ENCODE measurements at regions not wholly inside any gene's neighbourhood (a gene's known extent, or its start where the extent isn't known, plus 50 kb on each side); places are given as distances from the start of the nearest gene placed in this dataset.

DNA sequence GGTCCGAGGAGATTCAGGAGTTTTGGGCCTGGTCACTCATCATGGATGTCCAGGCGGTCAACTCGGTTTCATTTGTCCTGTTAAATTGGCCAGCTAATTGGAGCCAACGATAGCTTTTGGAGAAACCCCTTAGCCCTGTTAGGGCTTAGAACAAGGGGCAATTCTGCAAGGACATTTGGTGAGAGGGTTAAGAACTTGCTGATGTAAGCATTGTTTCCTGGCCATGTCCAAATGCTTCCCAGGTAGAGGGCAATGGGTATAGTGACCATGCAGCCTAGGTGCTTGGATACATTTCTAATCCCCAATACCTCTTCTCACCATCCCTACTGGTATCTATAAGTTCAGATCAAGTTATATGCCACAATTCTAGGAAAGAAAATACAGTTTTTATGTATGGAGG, 131.5 kb downstream of the RPS24 start:
- no peaks in the 10 kb centered on the region for H3K79me2 ChIP-seq (ENCODE audit: control insufficient read depth, insufficient read depth, low read length)
- H4K5ac ChIP-seq (ENCODE audit: low read length): no peak overlapping the region
- no peak overlapping the region for H3K4me2 ChIP-seq (ENCODE audit: low read length)
- H2BK15ac ChIP-seq (replicated peaks; ENCODE audit: low read depth): no peak overlapping the region
- H3K4ac ChIP-seq (ENCODE audit: low read depth, low read length): no peak overlapping the region
- no peak overlapping the region for H2BK5ac ChIP-seq (ENCODE audit: low read length)
- H3K9ac ChIP-seq (ENCODE audit: low read length): no peak overlapping the region
- H3K36me3 ChIP-seq (ENCODE audit: control insufficient read depth, insufficient read depth, low read length): no peaks in the 10 kb centered on the region
- H3K23ac ChIP-seq (ENCODE audit: low read length): no peak overlapping the region
- H3K18ac ChIP-seq (ENCODE audit: low read length): no peak overlapping the region
- H2AK5ac ChIP-seq (ENCODE audit: low read length): no peak overlapping the region
- H3K56ac ChIP-seq (ENCODE audit: low read length): no peak overlapping the region
- no peak overlapping the region for H3K27ac ChIP-seq (ENCODE audit: low read depth, low read length)
- H3K4me1 ChIP-seq (ENCODE audit: control insufficient read depth, low read depth, low read length): no peaks in the 10 kb centered on the region
- H4K8ac ChIP-seq (ENCODE audit: low read depth, low read length): no peak overlapping the region
- H3K27me3 ChIP-seq (ENCODE audit: insufficient read depth, low read length, poor library complexity): no peaks in the 10 kb centered on the region
- DNase-seq: no peak
- no peak overlapping the region for H3K4me3 ChIP-seq (ENCODE audit: low read length)
- no CpG with 5 or more reads among the region's 4 CpGs for WGBS (ENCODE audit: extremely low coverage, insufficient coverage, low lambda C conversion rate)
- no peaks in the 10 kb centered on the region for H3K79me1 ChIP-seq (ENCODE audit: low read length)
- H2BK120ac ChIP-seq (ENCODE audit: low read depth, low read length): no peak overlapping the region

DNA sequence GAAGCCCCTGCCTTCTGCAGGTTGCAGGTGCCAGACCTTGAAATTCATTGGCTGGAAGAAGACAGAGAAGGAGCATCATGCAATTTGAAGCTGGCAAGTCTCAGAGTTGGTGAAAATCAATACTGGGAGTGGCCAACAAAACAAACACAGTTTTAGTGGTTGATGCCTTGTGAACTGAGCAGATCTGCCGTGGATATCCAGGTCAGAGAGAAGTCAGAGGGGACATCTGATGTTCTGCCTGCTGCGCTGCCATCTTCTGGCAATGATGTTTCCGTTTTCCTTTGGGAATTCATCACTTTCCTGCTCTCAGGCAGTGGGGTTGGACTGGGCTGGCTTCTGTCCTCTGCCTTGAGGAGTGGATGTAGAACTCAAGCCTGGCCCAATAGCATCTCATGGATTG, 132.0 kb downstream of the RPS24 start:
- H2AK5ac ChIP-seq (ENCODE audit: low read length): no peak overlapping the region
- no peak overlapping the region for H3K27ac ChIP-seq (ENCODE audit: low read depth, low read length)
- no peak overlapping the region for H2BK5ac ChIP-seq (ENCODE audit: low read length)
- no peak overlapping the region for H3K9ac ChIP-seq (ENCODE audit: low read length)
- no peak overlapping the region for H3K56ac ChIP-seq (ENCODE audit: low read length)
- H3K27me3 ChIP-seq (ENCODE audit: insufficient read depth, low read length, poor library complexity): no peaks in the 10 kb centered on the region
- H3K18ac ChIP-seq (ENCODE audit: low read length): no peak overlapping the region
- no peak overlapping the region for H3K23ac ChIP-seq (ENCODE audit: low read length)
- H3K4me1 ChIP-seq (ENCODE audit: control insufficient read depth, low read depth, low read length): no peaks in the 10 kb centered on the region
- H3K36me3 ChIP-seq (ENCODE audit: control insufficient read depth, insufficient read depth, low read length): no peaks in the 10 kb centered on the region
- H2BK120ac ChIP-seq (ENCODE audit: low read depth, low read length): no peak overlapping the region
- DNase-seq: peak; percentile 69
- H4K5ac ChIP-seq (ENCODE audit: low read length): no peak overlapping the region
- H3K79me1 ChIP-seq (ENCODE audit: low read length): no peaks in the 10 kb centered on the region
- H2BK15ac ChIP-seq (replicated peaks; ENCODE audit: low read depth): no peak overlapping the region
- no peak overlapping the region for H3K4me3 ChIP-seq (ENCODE audit: low read length)
- no peaks in the 10 kb centered on the region for H3K79me2 ChIP-seq (ENCODE audit: control insufficient read depth, insufficient read depth, low read length)
- H3K4me2 ChIP-seq (ENCODE audit: low read length): no peak overlapping the region
- WGBS (ENCODE audit: extremely low coverage, insufficient coverage, low lambda C conversion rate): no CpG with 5 or more reads among the region's 3 CpGs
- no peak overlapping the region for H3K4ac ChIP-seq (ENCODE audit: low read depth, low read length)
- H4K8ac ChIP-seq (ENCODE audit: low read depth, low read length): no peak overlapping the region

DNA sequence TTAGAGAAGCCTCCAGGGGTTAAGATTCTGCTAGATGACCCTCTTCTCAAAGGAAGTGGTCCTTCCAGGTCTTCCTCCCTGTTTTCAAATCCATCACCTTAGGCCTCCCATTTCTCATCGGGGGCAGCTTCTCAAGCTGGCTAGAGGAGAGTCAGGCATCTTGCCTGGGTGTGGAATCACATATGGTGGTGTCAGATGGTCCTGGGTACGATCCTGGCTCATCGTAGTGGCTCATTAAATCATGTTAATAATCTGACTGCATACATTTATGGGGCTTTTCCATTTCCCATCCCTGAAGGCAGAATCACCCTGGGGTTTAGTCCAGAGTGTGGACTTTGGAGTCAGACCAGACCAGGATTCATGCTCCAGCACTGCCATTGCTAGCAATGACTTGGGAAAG, 132.6 kb downstream of the RPS24 start:
- Histone ChIP-seq H4K8ac (ENCODE audit: low read depth, low read length) (no peak overlapping the region), H3K4me2 (ENCODE audit: low read length) (no peak overlapping the region), H3K27ac (ENCODE audit: low read depth, low read length) (no peak overlapping the region), H3K23ac (ENCODE audit: low read length) (no peak overlapping the region), H3K79me2 (ENCODE audit: control insufficient read depth, insufficient read depth, low read length) (no peaks in the 10 kb centered on the region), H3K18ac (ENCODE audit: low read length) (no peak overlapping the region), H2BK15ac (replicated peaks; ENCODE audit: low read depth) (no peak overlapping the region), H4K5ac (ENCODE audit: low read length) (no peak overlapping the region), H3K36me3 (ENCODE audit: control insufficient read depth, insufficient read depth, low read length) (no peaks in the 10 kb centered on the region), H3K4ac (ENCODE audit: low read depth, low read length) (no peak overlapping the region), H3K56ac (ENCODE audit: low read length) (no peak overlapping the region), H3K4me1 (ENCODE audit: control insufficient read depth, low read depth, low read length) (no peaks in the 10 kb centered on the region), H2BK120ac (ENCODE audit: low read depth, low read length) (no peak overlapping the region), H3K79me1 (ENCODE audit: low read length) (no peaks in the 10 kb centered on the region), H2AK5ac (ENCODE audit: low read length) (no peak overlapping the region), H2BK5ac (ENCODE audit: low read length) (no peak overlapping the region), H3K4me3 (ENCODE audit: low read length) (no peak overlapping the region), H3K27me3 (ENCODE audit: insufficient read depth, low read length, poor library complexity) (no peaks in the 10 kb centered on the region), H3K9ac (ENCODE audit: low read length) (no peak overlapping the region)
- WGBS (ENCODE audit: extremely low coverage, insufficient coverage, low lambda C conversion rate): no CpG with 5 or more reads among the region's 3 CpGs
- DNase-seq: no peak

DNA sequence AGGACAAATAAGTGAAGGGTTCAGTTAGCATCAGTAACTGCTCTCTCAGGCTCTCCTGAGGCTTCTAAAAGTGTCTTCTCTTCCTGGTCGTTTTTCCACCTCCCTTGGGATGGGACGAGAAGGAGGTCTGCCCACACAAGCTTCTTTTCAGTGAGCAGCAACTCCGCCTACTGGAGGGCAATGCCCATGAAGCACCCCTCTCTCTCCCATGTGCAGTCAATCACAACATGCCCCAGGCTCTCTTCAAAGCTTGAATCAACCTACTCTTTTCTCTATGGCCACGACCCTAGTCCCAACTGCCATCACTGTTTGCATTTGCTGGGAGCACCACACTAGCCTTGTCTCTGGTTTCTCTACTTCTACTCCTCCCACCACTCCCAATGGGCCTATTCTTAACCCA, 135.6 kb downstream of the RPS24 start:
- H4K8ac ChIP-seq (ENCODE audit: low read depth, low read length): no peak overlapping the region
- no peak for DNase-seq
- H3K4me2 ChIP-seq (ENCODE audit: low read length): no peak overlapping the region
- H4K5ac ChIP-seq (ENCODE audit: low read length): no peak overlapping the region
- no peaks in the 10 kb centered on the region for H3K27me3 ChIP-seq (ENCODE audit: insufficient read depth, low read length, poor library complexity)
- H3K23ac ChIP-seq (ENCODE audit: low read length): no peak overlapping the region
- H3K79me2 ChIP-seq (ENCODE audit: control insufficient read depth, insufficient read depth, low read length): no peaks in the 10 kb centered on the region
- H3K4me3 ChIP-seq (ENCODE audit: low read length): no peak overlapping the region
- H2BK5ac ChIP-seq (ENCODE audit: low read length): no peak overlapping the region
- peaks cover 2% of the 10 kb centered on the region for H3K4me1 ChIP-seq (ENCODE audit: control insufficient read depth, low read depth, low read length)
- H3K36me3 ChIP-seq (ENCODE audit: control insufficient read depth, insufficient read depth, low read length): no peaks in the 10 kb centered on the region
- H3K79me1 ChIP-seq (ENCODE audit: low read length): no peaks in the 10 kb centered on the region
- H3K56ac ChIP-seq (ENCODE audit: low read length): no peak overlapping the region
- no peak overlapping the region for H3K18ac ChIP-seq (ENCODE audit: low read length)
- H2BK15ac ChIP-seq (replicated peaks; ENCODE audit: low read depth): no peak overlapping the region
- no peak overlapping the region for H3K27ac ChIP-seq (ENCODE audit: low read depth, low read length)
- H2BK120ac ChIP-seq (ENCODE audit: low read depth, low read length): no peak overlapping the region
- no peak overlapping the region for H3K4ac ChIP-seq (ENCODE audit: low read depth, low read length)
- WGBS (ENCODE audit: extremely low coverage, insufficient coverage, low lambda C conversion rate): no CpG with 5 or more reads among the region's 4 CpGs
- H3K9ac ChIP-seq (ENCODE audit: low read length): no peak overlapping the region
- no peak overlapping the region for H2AK5ac ChIP-seq (ENCODE audit: low read length)

DNA sequence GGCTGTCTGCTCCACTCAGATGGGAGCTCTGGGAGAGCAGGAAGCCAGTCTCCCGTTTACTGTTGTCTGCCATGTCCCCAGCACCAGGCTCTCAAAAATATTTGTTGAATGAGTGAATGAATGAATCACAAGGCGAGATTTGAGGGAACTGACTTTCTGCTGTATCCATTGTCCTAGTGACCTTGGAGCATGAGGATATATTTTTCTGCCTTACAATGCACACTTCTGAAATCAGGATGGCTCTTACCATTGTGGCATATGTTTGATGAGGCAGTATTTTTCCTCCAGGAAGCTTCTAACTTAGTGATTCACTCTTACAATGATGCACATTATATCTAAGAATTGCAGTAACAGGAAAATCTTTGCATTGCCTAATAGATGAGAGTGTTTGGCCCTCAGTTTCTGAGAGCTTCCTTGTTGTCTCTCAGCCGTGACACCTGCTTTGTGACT, 136.4 kb downstream of the RPS24 start:
- Histone ChIP-seq H2BK120ac (ENCODE audit: low read depth, low read length) (no peak overlapping the region), H3K4me3 (ENCODE audit: low read length) (no peak overlapping the region), H2BK15ac (replicated peaks; ENCODE audit: low read depth) (no peak overlapping the region), H3K23ac (ENCODE audit: low read length) (no peak overlapping the region), H3K27me3 (ENCODE audit: insufficient read depth, low read length, poor library complexity) (no peaks in the 10 kb centered on the region), H3K4me1 (ENCODE audit: control insufficient read depth, low read depth, low read length) (peaks cover 2% of the 10 kb centered on the region), H3K4ac (ENCODE audit: low read depth, low read length) (no peak overlapping the region), H3K56ac (ENCODE audit: low read length) (no peak overlapping the region), H3K27ac (ENCODE audit: low read depth, low read length) (no peak overlapping the region), H4K8ac (ENCODE audit: low read depth, low read length) (no peak overlapping the region), H3K9ac (ENCODE audit: low read length) (no peak overlapping the region), H2AK5ac (ENCODE audit: low read length) (no peak overlapping the region), H3K36me3 (ENCODE audit: control insufficient read depth, insufficient read depth, low read length) (no peaks in the 10 kb centered on the region), H3K18ac (ENCODE audit: low read length) (no peak overlapping the region), H4K5ac (ENCODE audit: low read length) (no peak overlapping the region), H3K79me1 (ENCODE audit: low read length) (no peaks in the 10 kb centered on the region), H3K79me2 (ENCODE audit: control insufficient read depth, insufficient read depth, low read length) (no peaks in the 10 kb centered on the region), H3K4me2 (ENCODE audit: low read length) (no peak overlapping the region), H2BK5ac (ENCODE audit: low read length) (no peak overlapping the region)
- DNase-seq: no peak
- no CpG with 5 or more reads among the region's 3 CpGs for WGBS (ENCODE audit: extremely low coverage, insufficient coverage, low lambda C conversion rate)

DNA sequence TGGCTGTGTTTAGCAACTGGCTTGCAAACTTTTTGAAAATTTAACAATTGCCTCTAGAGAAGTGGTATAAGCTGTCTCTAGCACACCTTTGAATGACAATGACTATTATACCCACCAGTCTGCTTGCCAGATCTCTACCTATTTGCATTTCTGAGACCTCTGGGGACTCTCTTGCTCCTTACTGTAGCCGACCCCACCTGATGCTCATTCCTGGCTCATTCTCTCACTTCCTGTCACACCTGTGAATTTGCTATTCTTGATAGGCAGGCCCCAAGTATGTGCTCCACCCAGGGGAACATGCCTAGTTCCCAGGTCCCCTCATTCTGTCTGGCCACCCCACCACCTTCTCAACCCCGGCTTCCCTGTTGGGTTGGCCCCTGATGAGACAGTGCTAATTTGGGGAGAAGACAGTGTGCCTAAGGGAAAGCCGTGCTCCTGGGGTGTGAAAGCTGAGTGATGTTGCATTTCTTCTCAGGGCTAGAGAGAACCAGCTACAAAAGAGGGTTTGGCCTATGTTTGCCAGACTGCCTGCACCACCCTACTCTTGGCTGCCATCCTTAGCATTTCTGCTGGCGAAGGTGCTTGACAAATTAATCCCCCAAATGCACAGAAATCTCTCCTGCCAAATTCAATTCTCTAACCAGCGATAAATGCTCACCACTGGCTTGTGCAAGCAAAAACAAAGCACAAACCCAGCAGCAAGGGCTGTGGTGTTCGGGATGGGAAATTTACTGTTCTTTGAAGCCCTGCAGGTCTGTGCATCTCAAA, 138.2 kb downstream of the RPS24 start:
- Histone ChIP-seq H3K36me3 (ENCODE audit: control insufficient read depth, insufficient read depth, low read length) (no peaks in the 10 kb centered on the region), H3K18ac (ENCODE audit: low read length) (no peak overlapping the region), H3K4ac (ENCODE audit: low read depth, low read length) (no peak overlapping the region), H3K56ac (ENCODE audit: low read length) (no peak overlapping the region), H3K9ac (ENCODE audit: low read length) (no peak overlapping the region), H2BK120ac (ENCODE audit: low read depth, low read length) (no peak overlapping the region), H3K27ac (ENCODE audit: low read depth, low read length) (no peak overlapping the region), H3K4me1 (ENCODE audit: control insufficient read depth, low read depth, low read length) (peaks cover 2% of the 10 kb centered on the region), H2BK15ac (replicated peaks; ENCODE audit: low read depth) (no peak overlapping the region), H4K8ac (ENCODE audit: low read depth, low read length) (no peak overlapping the region), H4K5ac (ENCODE audit: low read length) (no peak overlapping the region), H3K27me3 (ENCODE audit: insufficient read depth, low read length, poor library complexity) (no peaks in the 10 kb centered on the region), H3K4me3 (ENCODE audit: low read length) (no peak overlapping the region), H3K4me2 (ENCODE audit: low read length) (no peak overlapping the region), H2BK5ac (ENCODE audit: low read length) (no peak overlapping the region), H3K23ac (ENCODE audit: low read length) (no peak overlapping the region), H3K79me2 (ENCODE audit: control insufficient read depth, insufficient read depth, low read length) (no peaks in the 10 kb centered on the region), H2AK5ac (ENCODE audit: low read length) (no peak overlapping the region), H3K79me1 (ENCODE audit: low read length) (no peaks in the 10 kb centered on the region)
- DNase-seq: peak; percentile 74
- no CpG with 5 or more reads among the region's 6 CpGs for WGBS (ENCODE audit: extremely low coverage, insufficient coverage, low lambda C conversion rate)

Data from mesendoderm (in vitro differentiated cells).